HG03342 (cell line): ENCODE measurements at regions not wholly inside any gene's neighbourhood (a gene's known extent, or its start where the extent isn't known, plus 50 kb on each side); places are given as distances from the start of the nearest gene placed in this dataset.
"Not testable (repeated sequence)": the region's sequence is repeated elsewhere in the genome, so short reads cannot be mapped to it uniquely, and the experiment has no call there.

Experiments
- ATAC-seq: cut with Tn5 transposase; IDR thresholded peaks from one replicate; pipeline ENCODE4 v1.9.1; 2021; ENCODE audit warnings: mild to moderate bottlenecking, moderate library complexity; ENCODE audit not compliant: unreplicated experiment

GRCh38 chr13:105764486-105764885 lies 771.0 kb downstream of the EFNB2 start:
- ATAC-seq = no peak

GRCh38 chr13:105763851-105764250 lies 771.6 kb downstream of the EFNB2 start:
- no peak for ATAC-seq

GRCh38 chr13:105762096-105762495 lies 773.4 kb downstream of the EFNB2 start:
- no peak for ATAC-seq

- ATAC-seq = no peak
Measured at GRCh38 chr13:105758918-105759860, 776.3 kb downstream of the EFNB2 start.

GRCh38 chr13:105740739-105741138 lies 794.7 kb downstream of the EFNB2 start:
- ATAC-seq = no peak

GRCh38 chr13:105737688-105738087 lies 797.8 kb downstream of the EFNB2 start:
- no peak for ATAC-seq

GRCh38 chr13:105735281-105735680 lies 800.2 kb downstream of the EFNB2 start:
- ATAC-seq = no peak

GRCh38 chr13:105732806-105733529 lies 802.5 kb downstream of the EFNB2 start:
- ATAC-seq = no peak

- no peak for ATAC-seq
Measured at GRCh38 chr13:105725887-105726286, 809.6 kb downstream of the EFNB2 start.

- ATAC-seq = no peak
Measured at GRCh38 chr13:105721016-105721415, 814.4 kb downstream of the EFNB2 start.

GRCh38 chr13:105719859-105720258 lies 815.6 kb downstream of the EFNB2 start:
- ATAC-seq = no peak

- no peak for ATAC-seq
Measured at GRCh38 chr13:105709181-105709580, 826.3 kb downstream of the EFNB2 start.

- no peak for ATAC-seq
Measured at GRCh38 chr13:105703843-105704242, 831.6 kb downstream of the EFNB2 start.

- no peak for ATAC-seq
Measured at GRCh38 chr13:105702441-105702840, 833.0 kb downstream of the EFNB2 start.

- no peak for ATAC-seq
Measured at GRCh38 chr13:105692769-105693168, 842.7 kb downstream of the EFNB2 start.

GRCh38 chr13:105684216-105684615 lies 851.2 kb downstream of the EFNB2 start:
- ATAC-seq = no peak

- ATAC-seq = no peak
Measured at GRCh38 chr13:105679838-105680237, 855.6 kb downstream of the EFNB2 start.

GRCh38 chr13:105678072-105678471 lies 857.4 kb downstream of the EFNB2 start:
- ATAC-seq = no peak

- no peak for ATAC-seq
Measured at GRCh38 chr13:105672881-105673280, 862.6 kb downstream of the EFNB2 start.

- ATAC-seq = not testable (repeated sequence)
Measured at GRCh38 chr13:105671131-105671530, 864.3 kb downstream of the EFNB2 start.

- ATAC-seq = no peak
Measured at GRCh38 chr13:105670179-105670990, 865.1 kb downstream of the EFNB2 start.
